ENCODE measurements at regions not wholly inside any gene's neighbourhood (a gene's known extent, or its start where the extent isn't known, plus 50 kb on each side); places are given as distances from the start of the nearest gene placed in this dataset.

- no peak for TF ChIP-seq ZBTB33 (IDR thresholded peaks at IDR 0.05; ENCODE audit: extremely low read depth, insufficient replicate concordance, low read length)
- TF ChIP-seq CTCF (IDR thresholded peaks at IDR 0.05 in 2 of 3, conservative IDR thresholded peaks at IDR 0.05 in 1 of 3; ENCODE audit: borderline replicate concordance in 1 of 3, insufficient read depth in 1 of 3, low read depth in 2 of 3, low read length in 2 of 3): no peak
- TF ChIP-seq ATF3 (IDR thresholded peaks at IDR 0.05): no peak
- no peak for TF ChIP-seq TCF7L2 (IDR thresholded peaks at IDR 0.05; ENCODE audit: borderline replicate concordance, extremely low read depth, insufficient read depth, insufficient read length)
- TF ChIP-seq EGR1 (IDR thresholded peaks at IDR 0.05; ENCODE audit: low read depth): no peak
- TF ChIP-seq RAD21 (IDR thresholded peaks at IDR 0.05; ENCODE audit: low read depth): no peak
- TF ChIP-seq YY1 (IDR thresholded peaks at IDR 0.05; ENCODE audit: extremely low read depth, insufficient replicate concordance, low read depth, low read length): no peak
- TF ChIP-seq FOSL1 (IDR thresholded peaks at IDR 0.05; ENCODE audit: low read depth): no peak
Observed at GRCh38 chr9:103444176-103444575, 449.0 kb downstream of the CYLC2 start (continued).

GRCh38 chr9:103458826-103459225, 463.7 kb downstream of the CYLC2 start:
- Histone ChIP-seq H3K27me3 (ENCODE audit: insufficient read depth, low read length) (no peaks in the 10 kb centered on the region), H3K27ac (ENCODE audit: low read depth, low read length) (no peak overlapping the region), H3K4me1 (ENCODE audit: control insufficient read depth in 1 of 2, insufficient read depth in 2 of 2, low read length in 2 of 2) (no peaks in the 10 kb centered on the region), H3K36me3 (ENCODE audit: control insufficient read depth in 1 of 2, insufficient read depth in 2 of 2, low read length in 2 of 2) (no peaks in the 10 kb centered on the region), H3K9me2 (ENCODE audit: insufficient read depth) (no peaks in the 10 kb centered on the region), H3K9me3 (ENCODE audit: control insufficient read depth in 1 of 2, insufficient read depth in 1 of 2, low read depth in 1 of 2, low read length in 2 of 2) (peaks cover 0 to 18% of the 10 kb centered on the region in 2 experiments; a peak in 2 of 4 replicates), H3K4me3 (replicated peaks in 1 of 2; ENCODE audit: low read depth in 1 of 2, low read length in 2 of 2) (no peak overlapping the region), H3K9ac (ENCODE audit: low read length) (no peak overlapping the region), H4K20me1 (ENCODE audit: insufficient read depth) (no peaks in the 10 kb centered on the region), H3K4me2 (ENCODE audit: low read length) (no peak overlapping the region), H2AFZ (ENCODE audit: low read depth, low read length, poor library complexity, severe bottlenecking) (no peak overlapping the region), H3K79me2 (ENCODE audit: insufficient read depth, low read length) (no peaks in the 10 kb centered on the region)
- ChIA-PET CTCF (no interaction called here), POLR2A (no interaction called here), RAD21 (ENCODE audit: low non-redundant PET in 1 of 2, low total read pairs in 2 of 2, uncharacterized antibody in 2 of 2, unreplicated experiment in 2 of 2) (no interaction called here)
- TF ChIP-seq ATF3 (IDR thresholded peaks at IDR 0.05) (no peak), SRF (IDR thresholded peaks at IDR 0.05; ENCODE audit: low read depth) (no peak), POLR2AphosphoS5 (IDR thresholded peaks at IDR 0.05; ENCODE audit: low read depth, low read length) (no peak), EGR1 (IDR thresholded peaks at IDR 0.05; ENCODE audit: low read depth) (no peak), CTCF (IDR thresholded peaks at IDR 0.05 in 2 of 3, conservative IDR thresholded peaks at IDR 0.05 in 1 of 3; ENCODE audit: borderline replicate concordance in 1 of 3, insufficient read depth in 1 of 3, low read depth in 2 of 3, low read length in 2 of 3) (no peak), ZNF274 (IDR thresholded peaks at IDR 0.05; ENCODE audit: low read depth, low read length) (no peak), EZH2 (IDR thresholded peaks at IDR 0.05) (no peak), CEBPB (IDR thresholded peaks at IDR 0.05; ENCODE audit: low read depth) (no peak), SP1 (IDR thresholded peaks at IDR 0.05; ENCODE audit: low read depth) (no peak), POLR2A (IDR thresholded peaks at IDR 0.05; ENCODE audit: borderline replicate concordance, extremely low read depth, insufficient read depth, insufficient read length) (no peak), ZFX (IDR thresholded peaks at IDR 0.05) (no peak), YY1 (IDR thresholded peaks at IDR 0.05; ENCODE audit: extremely low read depth, insufficient replicate concordance, low read depth, low read length) (no peak), CBX3 (IDR thresholded peaks at IDR 0.05; ENCODE audit: low read depth) (no peak), FOSL1 (IDR thresholded peaks at IDR 0.05; ENCODE audit: low read depth) (no peak), MAX (IDR thresholded peaks at IDR 0.05) (no peak)
- ATAC-seq (no peak), DNase-seq (ENCODE audit: low read depth, low spot score) (no peak)
- intact Hi-C loops (cut with micrococcal nuclease): no loop called here
- BruUV-seq (replicated peaks): no TSS peak
